SH-SY5Y (cell line): ENCODE measurements at regions not wholly inside any gene's neighbourhood (a gene's known extent, or its start where the extent isn't known, plus 50 kb on each side); places are given as distances from the start of the nearest gene placed in this dataset.

Experiments used
- GATA2 ChIP-seq: IDR thresholded peaks from 2 replicates; pipeline ENCODE4 v1.6.1; 2011; ENCODE audit warnings: mild to moderate bottlenecking, low read depth, low read length
- GATA3 ChIP-seq: IDR thresholded peaks from 2 replicates; pipeline ENCODE4 v1.6.1; 2011; ENCODE audit warnings: low read depth, mild to moderate bottlenecking, low read length, moderate library complexity

GRCh38 chr3:178458313-178459037 is 77.8 kb upstream of the KCNMB2 start:
- TF ChIP-seq GATA3 (no peak), GATA2 (no peak)
